HS-5 (cell line): ENCODE measurements at regions not wholly inside any gene's neighbourhood (a gene's known extent, or its start where the extent isn't known, plus 50 kb on each side); places are given as distances from the start of the nearest gene placed in this dataset.
A peak's percentile ranks its signal among the peaks of the same experiment; 100 is the strongest.

Experiments
- DNase-seq: peaks from one replicate; pipeline ENCODE4 v3.0.0-alpha.2; 2012; ENCODE audit warnings: low read depth

DNA sequence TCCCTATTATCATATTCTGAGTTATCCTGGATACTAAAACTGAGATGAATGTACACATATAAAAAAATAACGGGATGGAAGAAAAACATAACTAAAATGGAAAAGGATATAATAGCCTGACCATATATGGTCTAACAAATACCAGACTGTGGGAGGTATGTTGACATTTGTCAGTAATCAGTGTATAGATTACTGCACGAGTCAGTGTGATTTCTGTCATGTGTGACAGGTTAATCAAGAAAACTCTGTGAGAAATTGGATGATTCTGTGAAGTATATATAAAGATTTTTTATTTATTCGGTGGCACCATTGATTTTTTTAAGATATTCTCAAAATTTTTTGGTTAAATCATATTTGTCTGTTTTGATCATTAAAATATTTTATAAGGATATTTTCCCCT, 547.3 kb upstream of the B3GALT2 start:
- no peak for DNase-seq

DNA sequence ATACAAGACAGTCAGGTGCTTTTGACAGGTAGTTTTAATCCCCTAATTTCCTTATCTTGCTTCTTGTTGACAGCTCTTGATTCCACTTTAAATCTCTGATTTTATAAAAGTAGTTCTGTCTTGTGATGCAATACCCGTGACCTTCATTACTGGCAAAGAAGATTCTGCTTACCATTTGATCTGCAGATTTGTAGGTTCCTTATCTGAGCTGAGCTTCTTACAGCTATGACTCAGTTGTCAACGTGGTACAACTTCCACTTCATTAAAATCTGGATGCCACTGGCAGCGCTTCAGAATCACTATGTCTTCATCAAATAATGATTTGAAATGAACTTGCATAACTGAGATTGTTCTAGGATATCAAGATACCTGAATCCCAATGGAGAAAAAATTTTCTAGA, 543.6 kb upstream of the B3GALT2 start:
- DNase-seq = no peak

DNA sequence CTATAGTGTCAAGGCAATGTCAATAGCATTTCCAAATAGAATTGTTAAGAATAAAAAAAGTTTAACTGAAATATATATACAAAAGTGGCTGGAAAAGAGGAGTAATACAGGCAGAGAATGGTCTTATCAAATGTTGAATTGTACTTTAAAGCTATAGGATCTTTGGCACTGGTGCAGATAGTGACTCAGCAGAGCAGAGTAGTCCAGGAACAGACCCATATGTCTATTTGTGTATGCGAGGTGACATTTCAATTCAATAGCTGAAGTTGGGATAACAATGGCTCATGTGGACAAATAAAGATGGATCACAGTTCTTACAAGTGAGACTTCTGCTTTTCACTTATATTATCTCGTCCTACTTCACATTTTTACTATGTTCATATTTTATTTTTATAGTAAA, 543.0 kb upstream of the B3GALT2 start:
- no peak for DNase-seq

DNA sequence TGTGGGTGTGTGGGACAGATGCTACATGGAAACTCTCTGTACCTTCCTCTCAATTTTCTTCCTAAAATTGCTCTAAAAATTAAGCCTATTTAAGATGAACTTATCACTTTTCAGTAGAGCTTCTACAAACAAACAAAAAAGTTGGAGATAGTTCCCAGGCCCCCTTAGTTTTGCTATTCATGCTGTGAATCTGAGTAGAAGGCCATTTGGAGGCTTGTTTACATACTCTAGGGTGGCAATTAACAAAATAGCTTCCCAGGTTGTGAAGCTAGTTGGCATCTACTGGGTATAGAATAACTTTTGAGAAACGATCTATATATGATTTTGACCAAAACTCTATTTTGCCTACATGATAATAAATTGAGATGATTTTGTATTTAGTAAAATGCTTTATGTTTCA, 541.4 kb upstream of the B3GALT2 start:
- no peak for DNase-seq

DNA sequence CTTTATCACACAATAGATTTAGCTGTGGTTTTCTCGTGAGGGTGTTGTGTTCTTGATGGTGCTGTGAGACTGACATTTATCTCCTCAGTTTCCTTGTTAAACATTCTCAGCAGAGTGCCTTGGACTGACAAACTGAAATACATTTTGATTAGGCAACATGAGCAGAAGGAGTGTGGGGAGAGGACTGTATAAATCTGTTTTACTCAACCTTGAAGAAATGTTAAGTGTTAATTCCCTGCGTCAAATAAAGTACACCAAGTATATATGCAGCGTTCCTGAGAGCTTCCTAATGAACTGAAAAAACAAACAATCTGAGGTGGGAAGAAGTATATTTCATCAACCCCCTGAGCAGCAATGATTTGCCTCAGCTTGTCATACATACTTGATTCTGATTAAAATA, 540.3 kb upstream of the B3GALT2 start:
- no peak for DNase-seq

DNA sequence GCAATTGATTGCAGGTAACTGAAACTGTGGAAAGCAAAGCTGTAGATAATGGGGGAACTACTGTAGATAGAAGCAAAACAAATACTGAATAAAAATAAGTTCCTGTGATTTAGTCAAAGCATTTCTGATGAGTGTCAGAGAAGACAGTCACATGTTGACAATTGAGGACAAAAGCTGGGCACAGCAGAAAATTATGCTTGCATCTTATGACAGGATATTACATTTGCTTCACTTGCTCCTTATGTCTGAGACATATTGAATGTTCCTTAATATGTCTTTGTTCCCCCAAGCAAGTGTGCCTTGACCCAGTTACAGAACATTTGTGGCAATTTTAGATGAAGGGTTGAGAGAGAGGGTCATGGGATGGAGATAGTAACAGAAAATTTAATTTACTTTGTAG, 526.0 kb upstream of the B3GALT2 start:
- no peak for DNase-seq

DNA sequence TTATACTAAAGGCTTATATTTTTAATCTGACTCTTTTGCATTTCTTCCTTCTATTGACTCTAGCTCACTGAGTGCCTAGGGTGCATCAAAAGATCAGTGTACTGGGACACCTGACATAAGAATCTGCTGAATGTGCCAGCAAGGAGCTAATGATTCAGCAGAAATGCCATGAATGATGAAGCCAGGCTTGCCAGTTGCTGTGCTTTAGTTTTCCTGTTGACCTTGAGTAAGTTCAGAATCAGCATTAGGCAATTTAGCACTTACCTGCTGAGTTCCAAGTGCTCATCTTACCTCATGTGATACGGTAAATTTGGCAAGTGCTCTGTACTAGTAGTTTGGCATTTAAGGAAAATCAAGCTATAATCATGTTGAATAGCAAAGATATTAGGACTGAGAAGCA, 523.2 kb upstream of the B3GALT2 start:
- no peak for DNase-seq

DNA sequence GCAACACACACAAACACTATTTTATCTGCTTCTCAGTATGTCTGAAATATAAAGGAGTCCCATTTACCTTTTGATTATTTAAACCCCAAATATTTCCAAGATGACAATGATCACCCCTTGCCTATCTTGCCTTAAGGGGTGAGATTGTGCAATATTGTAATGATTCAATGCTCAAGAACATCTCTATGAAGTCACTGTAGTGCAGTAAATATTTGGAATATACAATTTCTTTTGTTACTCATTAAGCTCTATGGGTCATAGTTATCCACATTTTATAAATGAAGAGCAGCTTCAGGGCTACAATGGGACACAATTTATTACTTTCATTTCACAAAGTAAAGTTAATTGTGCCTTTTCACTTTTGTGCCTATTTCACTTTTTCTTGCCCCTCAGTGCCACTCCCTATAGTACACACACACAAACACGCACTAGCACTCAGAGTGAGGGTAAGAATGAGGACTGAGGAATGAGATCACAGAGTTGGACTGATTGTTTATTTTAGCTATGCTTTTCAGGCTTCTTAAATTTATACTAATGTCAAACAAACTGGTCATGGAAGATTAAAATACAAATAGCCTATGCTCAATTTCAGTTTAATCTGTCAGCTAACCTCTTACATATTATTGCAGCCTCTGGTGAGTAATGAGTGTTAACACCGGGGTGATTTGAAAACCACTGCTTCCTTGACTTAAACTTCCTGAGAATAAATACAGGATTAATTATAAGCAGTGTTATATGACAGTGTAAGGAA, 521.0 kb upstream of the B3GALT2 start:
- peak; percentile 55 for DNase-seq

DNA sequence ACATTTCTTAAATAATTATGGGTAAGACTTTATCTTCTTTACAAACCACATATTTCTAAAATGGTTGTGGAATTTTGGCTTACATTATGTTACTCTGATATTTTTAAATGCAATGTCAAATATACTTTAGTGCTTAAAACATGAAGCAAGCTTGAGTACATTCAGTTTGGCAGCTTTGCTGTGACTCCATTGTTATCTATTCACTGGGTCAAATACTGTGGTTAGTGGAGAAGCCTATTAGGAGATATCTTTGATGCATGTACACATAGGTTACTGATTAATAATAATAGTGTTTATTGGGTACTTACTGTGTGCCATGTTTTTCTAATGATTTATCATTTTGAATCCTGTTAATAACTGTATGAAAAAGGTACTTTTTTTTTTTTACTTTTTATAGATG, 520.4 kb upstream of the B3GALT2 start:
- no peak for DNase-seq

DNA sequence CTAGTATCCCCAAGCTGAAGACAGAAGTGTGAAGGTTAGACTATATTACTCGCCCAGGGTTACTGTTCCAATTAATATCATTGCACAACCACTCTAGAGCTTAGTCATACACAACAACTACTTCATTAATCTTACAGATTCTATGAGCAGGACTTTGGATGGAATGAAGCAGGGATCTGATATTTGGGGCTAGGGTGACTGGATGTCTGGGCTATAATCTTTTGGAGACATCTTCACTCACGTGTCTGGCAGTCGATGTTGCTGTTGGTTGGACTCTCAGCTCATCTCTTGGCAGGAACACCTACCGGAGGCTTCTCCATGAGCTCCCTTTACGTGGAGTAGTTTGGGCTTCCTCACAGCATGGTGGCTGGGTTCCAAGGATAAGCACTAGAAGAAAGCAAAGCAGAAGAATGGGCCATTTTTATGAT, 519.2 kb upstream of the B3GALT2 start:
- no peak for DNase-seq

DNA sequence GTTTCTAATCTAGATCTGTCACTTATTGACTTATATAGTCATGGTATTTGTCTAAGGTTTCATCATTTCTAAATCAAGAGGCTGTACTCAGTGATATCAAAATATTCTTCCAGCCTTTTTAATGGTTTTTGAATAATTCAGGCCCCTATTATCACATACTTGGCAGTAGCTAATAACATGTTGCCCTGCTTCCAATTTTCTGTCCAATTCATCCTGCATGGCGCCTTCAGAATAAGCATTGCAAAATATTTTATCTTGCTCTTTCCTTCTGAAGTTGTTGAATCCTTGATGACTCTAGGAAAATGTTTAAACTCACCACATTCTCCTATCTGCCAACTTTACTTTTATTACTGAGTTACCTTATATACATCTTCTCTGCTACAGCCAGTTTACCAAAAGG, 517.2 kb upstream of the B3GALT2 start:
- DNase-seq = no peak

DNA sequence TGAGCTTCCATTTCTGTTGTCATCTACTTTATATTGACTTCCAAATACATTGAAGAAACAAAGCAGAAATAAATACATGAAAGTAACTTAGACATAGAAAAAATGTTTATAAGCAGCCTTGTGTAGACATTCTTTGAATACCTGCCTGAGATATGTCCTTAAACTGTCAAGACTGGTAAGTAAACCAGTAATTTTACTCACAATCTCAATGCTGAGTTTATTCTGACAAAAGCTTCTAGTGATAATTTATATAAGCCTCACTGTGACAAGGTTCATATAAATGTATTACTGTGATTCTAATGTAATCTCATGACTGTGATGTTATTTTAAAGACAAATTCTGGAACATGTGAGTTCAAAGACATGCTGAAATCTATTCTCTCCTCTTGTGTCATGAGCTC, 516.7 kb upstream of the B3GALT2 start:
- no peak for DNase-seq

DNA sequence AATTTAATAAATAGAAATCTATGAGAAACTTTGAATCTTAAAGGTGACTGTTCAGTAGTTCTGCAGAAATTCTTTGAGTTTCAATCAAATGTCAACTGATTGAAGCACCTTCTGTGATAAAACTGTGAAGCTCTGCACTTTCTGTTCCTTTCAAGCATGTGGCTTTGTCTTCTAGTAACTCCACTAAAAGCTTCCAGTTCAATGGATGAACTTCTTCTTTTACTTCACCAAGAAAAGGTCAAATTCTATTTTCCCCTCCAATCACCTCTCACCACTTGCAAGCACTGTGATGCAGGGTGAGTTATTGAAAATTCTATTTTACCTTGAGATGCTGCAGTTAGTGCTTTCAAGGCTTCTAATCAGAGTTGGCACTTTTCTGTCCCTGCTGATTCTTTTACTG, 515.3 kb upstream of the B3GALT2 start:
- no peak for DNase-seq

DNA sequence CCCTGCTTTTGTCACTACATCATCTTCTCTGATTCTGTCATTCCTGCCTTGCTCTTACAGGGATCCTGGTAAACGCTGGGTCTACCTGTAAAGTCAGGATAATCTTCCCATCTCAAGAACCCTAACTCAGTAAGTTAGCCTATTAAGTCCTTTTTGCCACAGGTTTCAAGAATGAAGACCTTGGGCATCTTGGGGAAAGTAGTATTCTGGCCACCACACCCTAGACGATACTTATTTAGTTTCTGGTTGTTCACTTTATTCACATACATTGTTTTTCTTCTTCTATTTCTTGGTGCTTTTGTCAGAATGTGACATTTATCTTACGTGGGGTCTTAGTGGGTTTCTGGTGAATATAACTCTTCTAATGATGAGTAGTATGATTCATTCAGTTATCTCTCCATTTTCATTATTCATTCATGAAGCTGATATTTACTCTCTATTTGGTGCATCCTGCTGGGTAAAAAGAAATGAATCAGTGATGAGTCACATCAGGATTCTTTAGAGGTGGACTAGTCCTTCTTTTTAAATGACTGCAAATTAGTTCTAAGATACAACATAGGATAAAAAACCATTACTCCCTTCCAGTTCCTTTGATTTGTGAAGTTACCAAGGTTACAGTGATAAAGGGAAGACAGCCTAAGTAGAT, 514.4 kb upstream of the B3GALT2 start:
- peak; percentile 68 for DNase-seq

DNA sequence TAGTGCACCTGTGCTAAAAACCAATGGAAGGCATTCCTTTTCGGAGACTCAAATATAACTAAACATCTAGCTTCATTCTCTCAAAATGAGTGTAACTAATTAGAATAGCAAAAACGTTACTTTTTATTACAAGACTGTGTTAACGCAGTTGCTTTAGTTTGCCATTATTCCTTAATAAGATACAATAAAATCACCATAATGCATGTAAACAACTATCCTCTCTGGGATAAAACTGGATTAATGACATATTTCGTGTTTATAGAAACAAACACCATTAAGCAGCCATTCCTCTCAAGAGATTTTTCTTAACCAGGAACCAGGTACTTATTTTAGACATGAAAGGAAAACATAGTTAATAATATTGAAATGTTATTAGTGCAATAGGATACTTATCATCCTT, 512.8 kb upstream of the B3GALT2 start:
- DNase-seq = no peak

DNA sequence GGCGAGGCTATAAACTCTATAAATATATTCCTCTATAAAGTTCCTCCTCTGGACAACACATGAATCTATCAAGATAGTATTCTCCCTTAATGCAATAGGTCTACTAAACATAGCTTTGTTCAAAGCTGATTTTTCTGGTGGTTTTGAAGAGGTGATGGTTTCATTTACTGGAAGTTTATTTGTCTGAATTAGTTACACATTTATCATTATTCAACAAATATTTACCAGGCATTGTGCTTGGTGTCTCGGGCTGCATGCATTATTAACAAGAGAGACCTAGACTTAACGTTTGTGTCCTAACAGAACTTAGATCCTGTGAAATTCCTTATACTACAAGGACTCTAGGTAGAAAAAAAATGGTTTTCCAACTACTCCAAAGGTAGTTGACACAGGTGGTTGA, 511.4 kb upstream of the B3GALT2 start:
- no peak for DNase-seq

DNA sequence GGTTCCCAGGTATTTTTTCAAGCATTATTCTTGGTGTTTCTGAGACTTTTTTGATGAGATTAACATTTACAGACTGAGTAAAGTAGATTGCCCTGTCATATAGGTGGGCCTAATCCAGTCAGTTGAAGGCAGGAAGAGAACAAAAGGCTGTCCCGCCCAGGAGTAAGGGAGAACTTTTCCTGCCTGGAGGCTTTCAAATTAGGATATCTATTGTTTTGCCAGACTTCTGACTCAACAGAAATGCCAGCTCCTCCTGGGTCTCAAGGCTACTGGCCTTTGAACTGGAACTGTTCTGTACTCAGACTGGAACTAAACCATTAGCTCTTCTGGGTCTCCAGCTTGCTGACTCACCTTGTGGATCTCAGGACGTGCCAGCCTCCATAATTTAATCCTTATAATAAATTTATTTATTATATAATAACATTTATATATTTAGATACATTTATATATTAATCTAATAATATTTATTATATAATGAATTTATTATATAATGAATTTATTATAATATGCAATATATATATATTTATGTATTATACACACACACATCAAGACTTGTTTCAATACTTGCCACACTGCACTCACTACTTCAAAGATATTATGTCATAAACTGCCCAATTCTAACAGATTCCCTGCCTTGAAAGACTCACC, 510.8 kb upstream of the B3GALT2 start:
- no peak for DNase-seq

DNA sequence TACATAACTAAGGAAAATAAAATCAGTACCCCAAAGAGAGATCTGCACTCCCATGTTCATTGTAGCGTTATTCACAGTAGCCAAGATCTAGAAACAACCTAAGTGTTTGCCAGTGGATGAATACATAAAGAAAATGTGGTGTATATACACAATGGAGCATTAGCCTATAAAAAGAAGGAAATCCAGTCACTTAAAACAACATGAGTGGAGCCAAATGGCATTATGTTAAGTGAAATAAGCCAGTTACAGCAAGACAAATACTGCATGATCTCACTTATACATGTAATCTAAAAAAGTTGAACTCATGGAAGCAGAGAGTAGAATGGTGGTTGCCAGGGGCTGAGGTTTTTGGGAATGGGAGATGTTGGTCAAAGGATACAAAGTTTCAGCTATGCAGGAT, 508.3 kb upstream of the B3GALT2 start:
- DNase-seq = no peak

DNA sequence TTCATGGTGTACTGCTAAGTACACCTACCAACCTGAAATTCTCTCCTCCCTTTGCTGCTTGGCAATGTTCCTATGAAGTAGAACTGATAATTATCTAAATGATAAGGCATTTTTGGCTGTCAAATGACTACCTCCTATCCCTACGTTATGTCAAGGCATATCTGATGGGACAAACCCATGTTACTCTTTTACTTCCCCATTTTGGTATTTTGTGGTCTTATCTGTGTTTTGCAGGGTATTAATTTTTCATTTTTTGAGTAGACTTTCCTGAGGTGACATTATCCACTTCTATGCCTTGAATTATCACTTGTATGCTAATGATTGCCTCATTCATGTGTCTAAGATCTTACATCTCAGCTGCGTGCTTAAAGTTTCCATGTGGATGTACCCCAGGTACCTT, 499.6 kb upstream of the B3GALT2 start:
- DNase-seq = no peak

DNA sequence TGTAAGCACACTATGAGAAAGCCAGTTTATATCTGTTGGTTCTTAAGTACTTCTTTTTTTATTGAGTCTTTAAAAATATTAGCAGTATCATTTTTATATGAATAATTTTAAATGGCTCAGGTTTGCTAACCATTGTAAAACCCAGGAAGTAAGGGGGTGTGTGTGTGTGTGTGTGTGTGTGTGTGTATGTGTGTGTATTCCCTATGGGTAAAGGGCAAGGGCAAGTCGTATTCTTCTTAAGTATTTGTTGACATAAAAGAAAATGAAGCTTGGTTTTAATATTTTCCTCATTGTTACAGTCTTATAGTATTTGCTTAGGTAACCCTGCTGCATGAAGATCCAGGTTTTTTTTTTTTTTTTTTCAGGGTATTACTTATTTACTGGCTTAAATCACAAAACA, 495.0 kb upstream of the B3GALT2 start:
- no peak for DNase-seq

DNA sequence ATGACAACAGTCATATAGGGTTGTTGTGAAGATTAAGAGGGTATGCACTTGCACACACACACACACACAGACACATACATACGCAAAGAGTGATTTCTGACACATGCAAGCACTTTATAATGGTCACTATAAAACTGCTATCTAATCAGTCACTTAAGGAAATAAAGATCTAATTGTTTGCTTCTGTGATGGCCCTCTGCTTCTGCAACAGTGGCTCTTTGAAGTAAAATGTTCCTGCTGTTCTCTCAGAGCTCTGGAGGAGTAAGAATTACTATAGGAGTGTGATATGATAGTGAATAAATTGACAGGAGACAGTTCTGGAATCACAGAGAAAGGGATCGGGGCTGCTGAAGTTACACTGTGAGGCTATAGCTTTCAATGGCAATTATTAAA, 494.5 kb upstream of the B3GALT2 start:
- DNase-seq = no peak

DNA sequence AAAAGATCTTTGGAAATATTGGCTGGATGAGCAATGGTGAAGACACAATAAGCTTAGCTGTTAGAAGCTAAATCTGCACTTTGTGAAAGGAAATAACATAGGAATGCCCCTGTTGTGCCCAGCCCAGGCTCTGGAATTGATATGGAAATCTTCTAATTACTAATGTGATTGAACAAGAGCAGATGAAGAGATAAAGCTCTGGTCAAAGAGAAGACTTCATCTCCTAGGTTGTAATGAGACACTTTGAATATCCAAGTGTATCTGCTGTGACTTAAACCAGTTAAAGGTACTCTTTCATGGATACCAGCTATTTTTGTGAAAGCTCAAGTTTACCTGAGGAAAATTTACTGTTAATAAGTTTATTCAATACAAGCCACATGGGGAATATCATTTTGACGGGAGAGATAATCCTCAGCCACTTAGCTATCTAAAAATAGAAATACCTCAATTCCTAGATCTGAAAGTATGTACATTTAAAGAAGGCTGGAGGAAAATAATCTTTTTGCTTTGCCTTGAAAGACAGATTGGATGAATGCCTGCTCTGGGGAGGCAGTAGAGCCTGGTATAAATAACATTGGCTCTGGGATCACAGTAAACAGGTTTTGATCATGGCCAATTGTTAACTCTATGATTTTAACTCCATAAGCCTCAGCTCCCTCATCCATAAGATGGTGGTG, 494.0 kb upstream of the B3GALT2 start:
- DNase-seq = no peak

DNA sequence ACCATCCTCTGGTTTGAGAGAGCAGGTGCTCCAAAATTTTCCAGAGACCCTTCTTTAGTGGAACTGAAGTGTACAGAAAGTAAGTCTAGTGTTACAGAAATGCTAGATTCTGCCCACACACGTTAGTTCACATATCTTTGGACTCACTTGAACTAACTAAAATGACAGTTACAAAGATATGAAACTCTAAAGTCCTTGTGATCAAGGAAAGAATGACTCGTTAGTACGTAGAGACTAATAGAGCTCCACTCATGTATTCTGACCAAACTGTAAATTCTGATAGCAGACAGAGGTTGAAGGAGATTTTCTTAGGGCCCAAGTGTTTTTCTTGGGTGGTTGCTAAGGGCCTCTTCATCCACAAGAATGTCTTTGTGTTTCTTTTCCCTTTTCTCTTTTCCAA, 491.5 kb upstream of the B3GALT2 start:
- DNase-seq = no peak
